ENCODE measurements at regions not wholly inside any gene's neighbourhood (a gene's known extent, or its start where the extent isn't known, plus 50 kb on each side); places are given as distances from the start of the nearest gene placed in this dataset.

GRCh38 chr11:19426756-19427403 lies 186.1 kb upstream of the E2F8 start:
- Histone ChIP-seq H3K27me3 (replicated peaks in 1 of 2; ENCODE audit: control insufficient read depth in 2 of 2, extremely low read depth in 1 of 2, insufficient read depth in 2 of 2, low read length in 1 of 2) (peaks cover 0 to 19% of the 10 kb centered on the region in 2 experiments), H3K36me3 (ENCODE audit: control insufficient read depth in 2 of 2, extremely low read depth in 1 of 2, insufficient read depth in 1 of 2, low read length in 1 of 2) (no peaks in the 10 kb centered on the region), H3K4me1 (ENCODE audit: control insufficient read depth in 1 of 2, extremely low read depth in 1 of 2, insufficient read depth in 2 of 2, low read length in 2 of 2) (no peaks in the 10 kb centered on the region), H3K4me3 (ENCODE audit: control insufficient read depth in 1 of 2, extremely low read depth in 1 of 2, low read length in 1 of 2) (no peak overlapping the region), H3K27ac (ENCODE audit: low read length) (no peak overlapping the region), H3K9me3 (no peaks in the 10 kb centered on the region)
- WGBS (ENCODE audit: insufficient coverage), result 47% methylated on average over 2 of the region's 4 CpGs
- no peak for ATAC-seq (replicated peaks in 1 of 4)
- DNase-seq, result no peak
- POLR2A ChIA-PET, result no interaction called here
- Mint-ChIP-seq H3K27ac (no peak overlapping the region), H3K9me3 (no peaks in the 10 kb centered on the region), H3K4me3 (no peak overlapping the region), H3K4me1 (no peaks in the 10 kb centered on the region), H3K36me3 (no peaks in the 10 kb centered on the region), H3K27me3 (peaks cover 24 to 34% of the 10 kb centered on the region in 2 donors)
- CTCF ChIA-PET, result no interaction called here

GRCh38 chr11:19426011-19426755 lies 185.4 kb upstream of the E2F8 start:
- Mint-ChIP-seq H3K36me3 (no peaks in the 10 kb centered on the region), H3K4me3 (no peak overlapping the region), H3K4me1 (no peaks in the 10 kb centered on the region), H3K27ac (no peak overlapping the region), H3K9me3 (no peaks in the 10 kb centered on the region), H3K27me3 (peaks cover 19 to 29% of the 10 kb centered on the region in 2 donors)
- ATAC-seq (replicated peaks in 1 of 4), result no peak
- no peak for DNase-seq
- ChIA-PET POLR2A (no interaction called here), CTCF (no interaction called here)
- peaks cover 0 to 16% of the 10 kb centered on the region in 2 experiments for H3K27me3 ChIP-seq (replicated peaks in 1 of 2; ENCODE audit: control insufficient read depth in 2 of 2, extremely low read depth in 1 of 2, insufficient read depth in 2 of 2, low read length in 1 of 2)
- H3K36me3 ChIP-seq (ENCODE audit: control insufficient read depth in 2 of 2, extremely low read depth in 1 of 2, insufficient read depth in 1 of 2, low read length in 1 of 2), result no peaks in the 10 kb centered on the region
- no peak overlapping the region for H3K4me3 ChIP-seq (ENCODE audit: control insufficient read depth in 1 of 2, extremely low read depth in 1 of 2, low read length in 1 of 2)
- WGBS (ENCODE audit: insufficient coverage), result 7% methylated on average over 1 of the region's 5 CpGs
- H3K27ac ChIP-seq (ENCODE audit: low read length), result no peak overlapping the region
- no peaks in the 10 kb centered on the region for H3K9me3 ChIP-seq
- no peaks in the 10 kb centered on the region for H3K4me1 ChIP-seq (ENCODE audit: control insufficient read depth in 1 of 2, extremely low read depth in 1 of 2, insufficient read depth in 2 of 2, low read length in 2 of 2)

- peaks cover 6 to 22% of the 10 kb centered on the region in 2 donors for H3K27me3 Mint-ChIP-seq
- no peak overlapping the region for H3K27ac Mint-ChIP-seq
- 75% methylated on average over 5 of the region's 7 CpGs for WGBS (ENCODE audit: insufficient coverage)
- no peaks in the 10 kb centered on the region for H3K36me3 ChIP-seq (ENCODE audit: control insufficient read depth in 2 of 2, extremely low read depth in 1 of 2, insufficient read depth in 1 of 2, low read length in 1 of 2)
- CTCF ChIA-PET, result no interaction called here
- H3K27ac ChIP-seq (ENCODE audit: low read length), result no peak overlapping the region
- H3K4me1 ChIP-seq (ENCODE audit: control insufficient read depth in 1 of 2, extremely low read depth in 1 of 2, insufficient read depth in 2 of 2, low read length in 2 of 2), result no peaks in the 10 kb centered on the region
- H3K4me1 Mint-ChIP-seq, result no peaks in the 10 kb centered on the region
- peaks cover 0 to 6% of the 10 kb centered on the region in 2 experiments for H3K27me3 ChIP-seq (replicated peaks in 1 of 2; ENCODE audit: control insufficient read depth in 2 of 2, extremely low read depth in 1 of 2, insufficient read depth in 2 of 2, low read length in 1 of 2)
- no peaks in the 10 kb centered on the region for H3K9me3 ChIP-seq
- no peak for DNase-seq
- H3K36me3 Mint-ChIP-seq, result no peaks in the 10 kb centered on the region
- H3K4me3 ChIP-seq (ENCODE audit: control insufficient read depth in 1 of 2, extremely low read depth in 1 of 2, low read length in 1 of 2), result no peak overlapping the region
- POLR2A ChIA-PET, result no interaction called here
- H3K9me3 Mint-ChIP-seq, result peaks cover 0 to 9% (median 0%) of the 10 kb centered on the region in 3 donors
- H3K4me3 Mint-ChIP-seq, result no peak overlapping the region
- no peak for ATAC-seq (replicated peaks in 1 of 4)
These were observed 181.5 kb upstream of the E2F8 start for GRCh38 chr11:19422276-19422675.

DNA sequence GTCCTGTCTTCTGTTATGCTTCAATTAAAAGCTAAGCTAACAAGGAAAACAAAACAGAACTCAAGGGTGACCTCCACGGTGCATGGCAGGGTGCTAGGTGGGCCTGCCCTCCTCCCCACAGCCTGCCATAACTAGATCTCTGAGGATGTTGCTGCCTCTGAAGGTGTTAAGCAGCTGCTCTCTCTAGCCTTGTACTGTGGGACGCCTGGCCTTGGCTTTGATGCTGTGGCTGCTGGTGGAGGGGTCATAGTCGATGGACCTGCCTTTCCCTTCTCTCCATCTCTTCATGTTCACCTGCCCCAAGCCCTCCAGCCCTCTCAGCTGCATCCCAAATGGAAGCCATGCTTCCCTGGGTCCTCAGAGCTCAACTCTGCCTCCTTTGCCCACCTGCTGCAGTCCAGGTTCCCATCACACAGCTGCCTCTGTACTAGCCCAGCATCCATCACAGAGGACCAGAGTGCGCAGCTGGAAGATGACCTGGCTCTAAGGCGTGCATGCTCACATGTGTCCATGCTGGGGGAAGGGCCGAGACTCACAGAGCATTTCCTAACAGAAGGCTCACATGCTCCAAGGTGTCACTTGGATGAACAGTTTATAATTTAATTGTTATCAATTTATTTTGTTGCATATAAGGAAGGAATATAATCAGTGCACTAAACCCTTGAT lies 180.3 kb upstream of the E2F8 start:
- CTCF ChIA-PET, result no interaction called here
- H3K27ac ChIP-seq (ENCODE audit: low read length), result no peak overlapping the region
- no peaks in the 10 kb centered on the region for H3K36me3 ChIP-seq (ENCODE audit: control insufficient read depth in 2 of 2, extremely low read depth in 1 of 2, insufficient read depth in 1 of 2, low read length in 1 of 2)
- no peak overlapping the region for H3K4me3 ChIP-seq (ENCODE audit: control insufficient read depth in 1 of 2, extremely low read depth in 1 of 2, low read length in 1 of 2)
- Mint-ChIP-seq H3K4me1 (no peaks in the 10 kb centered on the region), H3K36me3 (no peaks in the 10 kb centered on the region), H3K4me3 (no peak overlapping the region), H3K9me3 (peaks cover 0 to 9% (median 0%) of the 10 kb centered on the region in 3 donors), H3K27ac (no peak overlapping the region), H3K27me3 (peaks cover 0 to 16% of the 10 kb centered on the region in 2 donors)
- no peaks in the 10 kb centered on the region for H3K4me1 ChIP-seq (ENCODE audit: control insufficient read depth in 1 of 2, extremely low read depth in 1 of 2, insufficient read depth in 2 of 2, low read length in 2 of 2)
- POLR2A ChIA-PET, result no interaction called here
- no peaks in the 10 kb centered on the region for H3K9me3 ChIP-seq
- DNase-seq, result no peak
- no peak for ATAC-seq (replicated peaks in 1 of 4)
- WGBS (ENCODE audit: insufficient coverage), result 54% methylated on average over 5 of the region's 6 CpGs
- H3K27me3 ChIP-seq (replicated peaks in 1 of 2; ENCODE audit: control insufficient read depth in 2 of 2, extremely low read depth in 1 of 2, insufficient read depth in 2 of 2, low read length in 1 of 2), result peaks cover 0 to 3% of the 10 kb centered on the region in 2 experiments

GRCh38 chr11:19419808-19420207 lies 179.1 kb upstream of the E2F8 start:
- POLR2A ChIA-PET, result no interaction called here
- Mint-ChIP-seq H3K4me1 (no peaks in the 10 kb centered on the region), H3K9me3 (peaks cover 0 to 9% (median 2%) of the 10 kb centered on the region in 3 donors), H3K36me3 (no peaks in the 10 kb centered on the region), H3K27ac (no peak overlapping the region), H3K27me3 (peaks cover under 1 to 7% of the 10 kb centered on the region in 2 donors), H3K4me3 (no peak overlapping the region)
- WGBS (ENCODE audit: insufficient coverage), result 86% methylated on average over 5 of the region's 7 CpGs
- Histone ChIP-seq H3K36me3 (ENCODE audit: control insufficient read depth in 2 of 2, extremely low read depth in 1 of 2, insufficient read depth in 1 of 2, low read length in 1 of 2) (no peaks in the 10 kb centered on the region), H3K27me3 (replicated peaks in 1 of 2; ENCODE audit: control insufficient read depth in 2 of 2, extremely low read depth in 1 of 2, insufficient read depth in 2 of 2, low read length in 1 of 2) (peaks cover 0 to 2% of the 10 kb centered on the region in 2 experiments), H3K4me3 (ENCODE audit: control insufficient read depth in 1 of 2, extremely low read depth in 1 of 2, low read length in 1 of 2) (no peak overlapping the region), H3K4me1 (ENCODE audit: control insufficient read depth in 1 of 2, extremely low read depth in 1 of 2, insufficient read depth in 2 of 2, low read length in 2 of 2) (no peaks in the 10 kb centered on the region), H3K9me3 (no peaks in the 10 kb centered on the region), H3K27ac (ENCODE audit: low read length) (no peak overlapping the region)
- ATAC-seq (replicated peaks in 1 of 4) (no peak), DNase-seq (no peak)
- CTCF ChIA-PET, result no interaction called here

DNA sequence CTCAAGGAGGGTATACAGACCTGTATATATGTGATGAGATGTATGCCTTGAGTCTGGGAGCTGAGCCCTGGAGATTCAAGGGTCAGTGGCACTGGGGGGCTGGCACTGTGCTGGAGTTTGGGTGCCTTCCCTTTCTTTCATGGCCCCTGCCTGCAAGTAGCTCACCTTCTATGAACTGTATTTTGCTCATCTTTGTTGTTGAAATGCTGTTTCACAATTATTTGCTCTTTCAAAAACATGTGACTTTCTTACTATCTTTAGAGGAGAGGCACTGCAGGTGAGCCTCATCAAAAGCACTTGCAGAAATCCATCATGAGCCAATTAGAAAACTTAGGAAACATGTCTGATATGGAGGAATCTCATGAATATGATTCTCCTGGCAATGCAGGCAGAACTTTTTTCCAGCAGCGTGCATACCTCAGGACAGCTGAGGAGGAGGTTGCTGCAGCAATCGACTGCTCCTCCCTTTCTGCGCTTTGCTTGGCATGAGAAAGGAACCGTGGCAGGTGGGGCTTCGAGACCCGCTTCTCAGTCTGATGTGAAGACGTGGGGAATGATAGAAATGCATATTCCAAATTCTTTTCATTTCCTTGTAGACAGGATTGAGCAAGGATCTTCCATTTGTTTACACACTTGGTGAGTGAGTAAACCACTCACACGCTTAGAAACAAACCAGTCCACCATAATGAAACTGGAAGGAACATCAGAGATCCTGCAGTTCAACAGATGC lies 178.4 kb upstream of the E2F8 start:
- H3K4me1 ChIP-seq (ENCODE audit: control insufficient read depth in 1 of 2, extremely low read depth in 1 of 2, insufficient read depth in 2 of 2, low read length in 2 of 2), result no peaks in the 10 kb centered on the region
- no peak overlapping the region for H3K4me3 ChIP-seq (ENCODE audit: control insufficient read depth in 1 of 2, extremely low read depth in 1 of 2, low read length in 1 of 2)
- ATAC-seq (replicated peaks in 1 of 4) (no peak), DNase-seq (no peak)
- Mint-ChIP-seq H3K27me3 (peaks cover 2 to 11% of the 10 kb centered on the region in 2 donors), H3K27ac (no peak overlapping the region), H3K4me3 (no peak overlapping the region), H3K9me3 (peaks cover 0 to 9% (median 4%) of the 10 kb centered on the region in 3 donors), H3K4me1 (no peaks in the 10 kb centered on the region), H3K36me3 (no peaks in the 10 kb centered on the region)
- ChIA-PET POLR2A (no interaction called here), CTCF (no interaction called here)
- peaks cover 0 to 2% of the 10 kb centered on the region in 2 experiments for H3K27me3 ChIP-seq (replicated peaks in 1 of 2; ENCODE audit: control insufficient read depth in 2 of 2, extremely low read depth in 1 of 2, insufficient read depth in 2 of 2, low read length in 1 of 2)
- H3K9me3 ChIP-seq, result no peaks in the 10 kb centered on the region
- H3K27ac ChIP-seq (ENCODE audit: low read length), result no peak overlapping the region
- H3K36me3 ChIP-seq (ENCODE audit: control insufficient read depth in 2 of 2, extremely low read depth in 1 of 2, insufficient read depth in 1 of 2, low read length in 1 of 2), result no peaks in the 10 kb centered on the region
- WGBS (ENCODE audit: insufficient coverage), result 53% methylated on average over 2 of the region's 8 CpGs
